Left ventricle myocardium inferior (tissue), 1 donor: ENCODE measurements at regions not wholly inside any gene's neighbourhood (a gene's known extent, or its start where the extent isn't known, plus 50 kb on each side); places are given as distances from the start of the nearest gene placed in this dataset.

Experiments
- DNase-seq: peaks from one replicate; pipeline ENCODE4 v3.0.0-alpha.2; 2020
- H3K27ac ChIP-seq: fragments of 200-600 bp; replicated peaks from 2 replicates; pipeline ENCODE4 v1.8.0; 2021
- H3K27me3 ChIP-seq: fragments of 200-600 bp; 2 replicates; pipeline ENCODE4 v1.8.0; 2021; ENCODE audit warnings: low read depth
- H3K36me3 ChIP-seq: fragments of 200-600 bp; 2 replicates; pipeline ENCODE4 v1.8.0; 2021
- H3K4me1 ChIP-seq: fragments of 200-600 bp; 2 replicates; pipeline ENCODE4 v1.8.0; 2021
- H3K4me3 ChIP-seq: fragments of 200-600 bp; 2 replicates; pipeline ENCODE4 v1.8.0; 2021; ENCODE audit warnings: mild to moderate bottlenecking, moderate library complexity
- H3K9me3 ChIP-seq: fragments of 200-600 bp; replicated peaks from 2 replicates; pipeline ENCODE4 v1.8.0; 2021
- intact Hi-C: fragments of 100-400 bp; cut with micrococcal nuclease; formaldehyde crosslinking; loops from one replicate; pipeline ENCODE4 v1.11.0; 2022
- TF ChIP-seq, protein P1 (sequence below): fragments of 200-600 bp; IDR thresholded peaks from 2 replicates; pipeline ENCODE4 v1.8.0; 2021; ENCODE audit warnings: antibody characterized with exemption, mild to moderate bottlenecking, borderline replicate concordance
- donor health status: DM: no; HTN: yes; CAD: no; lungs with severe emphysema.

DNA sequence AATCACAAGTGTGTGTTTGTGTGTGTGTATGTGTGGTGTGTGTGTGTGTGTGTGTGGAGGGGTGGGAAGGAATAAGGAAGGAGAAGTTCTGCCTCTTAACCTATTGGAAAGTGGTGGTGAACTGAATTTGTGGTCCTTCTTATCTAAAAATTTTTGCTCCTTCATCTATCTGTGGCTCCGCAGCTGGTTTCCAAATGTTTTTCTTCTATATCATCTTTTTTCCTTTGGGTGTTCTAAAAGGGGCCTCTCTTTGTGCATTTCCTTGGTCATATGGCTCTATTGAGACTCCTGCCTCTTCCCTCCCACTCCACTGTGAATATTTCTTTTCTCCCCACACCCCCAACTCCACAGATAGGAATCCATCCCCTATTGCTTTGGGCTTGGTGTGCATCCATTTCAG, 254.9 kb upstream of the CWC22 start:
- no peak overlapping the region for H3K4me3 ChIP-seq
- H3K9me3 ChIP-seq: no peaks in the 10 kb centered on the region
- no peaks in the 10 kb centered on the region for H3K4me1 ChIP-seq
- no peak for DNase-seq
- no peaks in the 10 kb centered on the region for H3K36me3 ChIP-seq
- H3K27ac ChIP-seq: no peak overlapping the region
- H3K27me3 ChIP-seq: no peaks in the 10 kb centered on the region
- intact Hi-C loops: no loop called here
- TF ChIP-seq, protein P1, sequence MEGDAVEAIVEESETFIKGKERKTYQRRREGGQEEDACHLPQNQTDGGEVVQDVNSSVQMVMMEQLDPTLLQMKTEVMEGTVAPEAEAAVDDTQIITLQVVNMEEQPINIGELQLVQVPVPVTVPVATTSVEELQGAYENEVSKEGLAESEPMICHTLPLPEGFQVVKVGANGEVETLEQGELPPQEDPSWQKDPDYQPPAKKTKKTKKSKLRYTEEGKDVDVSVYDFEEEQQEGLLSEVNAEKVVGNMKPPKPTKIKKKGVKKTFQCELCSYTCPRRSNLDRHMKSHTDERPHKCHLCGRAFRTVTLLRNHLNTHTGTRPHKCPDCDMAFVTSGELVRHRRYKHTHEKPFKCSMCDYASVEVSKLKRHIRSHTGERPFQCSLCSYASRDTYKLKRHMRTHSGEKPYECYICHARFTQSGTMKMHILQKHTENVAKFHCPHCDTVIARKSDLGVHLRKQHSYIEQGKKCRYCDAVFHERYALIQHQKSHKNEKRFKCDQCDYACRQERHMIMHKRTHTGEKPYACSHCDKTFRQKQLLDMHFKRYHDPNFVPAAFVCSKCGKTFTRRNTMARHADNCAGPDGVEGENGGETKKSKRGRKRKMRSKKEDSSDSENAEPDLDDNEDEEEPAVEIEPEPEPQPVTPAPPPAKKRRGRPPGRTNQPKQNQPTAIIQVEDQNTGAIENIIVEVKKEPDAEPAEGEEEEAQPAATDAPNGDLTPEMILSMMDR: no peak

DNA sequence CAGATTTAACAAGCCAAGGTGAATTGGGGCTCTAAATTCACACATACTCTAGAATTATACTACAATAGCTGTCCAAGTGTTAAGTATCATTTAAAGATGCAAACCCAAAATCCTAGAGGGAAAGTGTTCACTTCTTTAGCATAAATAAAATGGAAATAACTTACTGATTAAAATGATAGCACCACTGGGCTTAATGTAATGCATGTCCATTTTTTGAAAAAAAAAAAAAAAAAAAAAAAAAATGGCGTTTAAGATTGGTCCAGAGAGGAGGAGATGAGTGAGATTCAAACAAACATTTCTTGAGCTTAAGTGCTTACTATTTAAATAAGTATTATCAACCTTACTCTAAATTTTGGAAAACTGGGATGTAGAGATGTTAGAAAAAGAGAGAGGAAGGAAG, 251.5 kb upstream of the CWC22 start:
- Histone ChIP-seq H3K36me3 (no peaks in the 10 kb centered on the region), H3K4me3 (no peak overlapping the region), H3K27me3 (no peaks in the 10 kb centered on the region), H3K27ac (no peak overlapping the region), H3K4me1 (no peaks in the 10 kb centered on the region), H3K9me3 (no peaks in the 10 kb centered on the region)
- intact Hi-C loops: no loop called here
- no peak for DNase-seq
- TF ChIP-seq, protein P1: no peak

DNA sequence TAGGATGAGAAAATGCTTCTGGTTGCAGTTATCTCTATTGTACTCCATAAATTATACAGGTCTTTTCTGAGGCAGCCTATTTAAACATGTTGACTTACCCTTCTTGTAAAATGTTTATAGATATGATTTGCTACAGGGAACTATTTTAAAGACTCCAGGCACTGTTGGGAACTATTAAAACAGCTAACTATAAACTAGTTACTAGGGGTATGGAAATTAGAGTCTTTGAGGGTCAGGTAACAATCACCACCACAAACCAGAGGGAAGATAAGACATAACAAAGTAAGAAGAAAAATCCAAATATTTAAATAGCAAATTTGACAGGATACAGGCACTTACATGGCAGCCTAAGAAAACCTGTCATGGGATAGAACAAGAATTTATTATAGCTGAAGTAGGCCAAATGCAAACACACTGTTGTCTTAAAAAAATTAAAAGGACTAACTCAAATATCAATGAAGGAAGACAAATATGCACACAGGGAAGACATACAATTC, 251.0 kb upstream of the CWC22 start:
- intact Hi-C loops: no loop called here
- Histone ChIP-seq H3K4me1 (no peaks in the 10 kb centered on the region), H3K36me3 (no peaks in the 10 kb centered on the region), H3K27me3 (no peaks in the 10 kb centered on the region), H3K4me3 (no peak overlapping the region), H3K27ac (no peak overlapping the region), H3K9me3 (no peaks in the 10 kb centered on the region)
- TF ChIP-seq, protein P1: no peak
- no peak for DNase-seq

DNA sequence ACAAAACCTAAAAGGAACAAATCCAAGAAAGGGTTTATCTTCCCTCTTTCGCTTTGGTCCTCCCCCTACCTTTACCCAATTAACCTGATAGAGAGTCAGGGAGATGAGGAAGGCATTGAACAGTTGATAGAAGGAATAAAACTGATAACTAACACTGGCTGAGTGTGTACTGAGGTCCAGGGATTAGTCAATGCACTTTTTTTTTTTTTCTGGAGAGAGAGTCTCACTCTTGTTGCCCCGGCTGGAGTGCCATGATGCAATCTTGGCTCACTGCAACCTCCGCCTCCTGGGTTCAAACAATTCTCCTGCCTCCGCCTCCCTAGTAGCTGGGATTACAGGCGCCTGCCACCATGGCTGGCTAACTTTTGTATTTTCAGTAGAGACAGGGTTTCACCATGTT, 250.2 kb upstream of the CWC22 start:
- Histone ChIP-seq H3K27ac (no peak overlapping the region), H3K4me1 (no peaks in the 10 kb centered on the region), H3K27me3 (no peaks in the 10 kb centered on the region), H3K4me3 (no peak overlapping the region), H3K36me3 (no peaks in the 10 kb centered on the region), H3K9me3 (no peaks in the 10 kb centered on the region)
- DNase-seq: no peak
- TF ChIP-seq, protein P1: no peak
- intact Hi-C loops: no loop called here

DNA sequence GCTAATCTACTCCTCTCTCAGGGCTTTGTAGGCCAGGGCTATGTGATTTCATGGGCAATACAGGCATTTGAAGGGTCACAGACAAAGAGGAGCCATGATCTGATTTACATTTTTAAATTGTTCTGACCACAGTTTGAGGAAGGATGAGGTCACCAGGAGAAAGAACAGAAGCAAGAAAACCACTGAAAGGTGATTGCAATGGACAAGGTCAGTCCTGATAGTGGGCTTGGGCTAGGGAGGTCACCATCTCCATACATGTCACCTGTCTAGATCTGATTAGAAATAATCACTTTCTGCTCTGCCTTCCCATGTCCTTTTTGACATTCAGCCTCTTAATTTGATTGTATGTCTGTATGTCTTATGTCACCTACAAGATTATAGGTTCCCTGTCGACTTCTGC, 248.9 kb upstream of the CWC22 start:
- Histone ChIP-seq H3K4me1 (no peaks in the 10 kb centered on the region), H3K4me3 (no peak overlapping the region), H3K36me3 (no peaks in the 10 kb centered on the region), H3K9me3 (no peaks in the 10 kb centered on the region), H3K27ac (no peak overlapping the region), H3K27me3 (no peaks in the 10 kb centered on the region)
- TF ChIP-seq, protein P1: no peak
- no peak for DNase-seq
- intact Hi-C loops: no loop called here

DNA sequence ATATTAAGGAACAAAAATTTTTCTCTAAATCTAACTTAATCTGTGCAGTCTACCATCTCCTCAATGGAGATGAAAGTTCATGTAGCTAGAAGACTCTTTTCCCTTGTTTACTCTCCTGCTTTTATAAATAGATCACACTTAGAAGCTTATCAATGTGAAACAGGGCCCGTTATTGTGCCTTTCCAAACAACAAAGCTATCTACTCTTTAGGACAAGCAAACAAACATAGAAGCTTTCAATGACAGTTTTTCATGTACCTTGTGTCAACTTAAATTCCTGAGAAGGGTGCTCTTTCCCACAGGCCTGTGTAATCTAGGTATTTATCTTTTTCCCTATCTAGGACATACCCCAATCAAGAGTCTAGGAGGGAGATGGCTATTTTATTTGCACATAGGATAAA, 247.8 kb upstream of the CWC22 start:
- TF ChIP-seq, protein P1: no peak
- no peak overlapping the region for H3K4me3 ChIP-seq
- H3K9me3 ChIP-seq: no peaks in the 10 kb centered on the region
- no peaks in the 10 kb centered on the region for H3K36me3 ChIP-seq
- intact Hi-C loops: no loop called here
- no peak for DNase-seq
- H3K27me3 ChIP-seq: no peaks in the 10 kb centered on the region
- no peaks in the 10 kb centered on the region for H3K4me1 ChIP-seq
- H3K27ac ChIP-seq: no peak overlapping the region
